ENCODE measurements at regions not wholly inside any gene's neighbourhood (a gene's known extent, or its start where the extent isn't known, plus 50 kb on each side); places are given as distances from the start of the nearest gene placed in this dataset.

DNA sequence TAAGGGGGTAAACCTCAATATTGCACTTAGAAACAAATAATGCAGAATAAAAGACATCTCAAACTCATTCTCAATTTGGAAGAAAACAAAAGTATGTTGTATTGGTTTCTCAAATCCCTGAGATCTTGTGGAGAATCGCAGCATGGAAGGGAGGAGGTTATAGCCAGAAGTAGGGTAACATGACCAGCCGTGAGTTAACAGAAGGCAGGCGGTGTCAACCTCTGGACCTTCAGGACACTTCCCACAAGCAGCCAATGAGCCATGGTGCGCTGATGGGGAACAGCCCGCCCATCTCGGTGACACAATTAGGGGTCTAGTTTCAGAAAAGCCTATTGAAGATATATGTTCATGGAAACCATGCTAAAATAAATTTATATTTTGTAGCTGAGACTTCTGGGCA is 98.4 kb downstream of the ALDH8A1 start:
- peaks cover 35% of the 10 kb centered on the region for H3K4me1 Mint-ChIP-seq
- peaks cover 10% of the 10 kb centered on the region for H3K27me3 Mint-ChIP-seq (ENCODE audit: low read depth, poor library complexity)
- peak overlapping the region; percentile 39 for H3K27ac Mint-ChIP-seq
- TF ChIP-seq, protein P1, sequence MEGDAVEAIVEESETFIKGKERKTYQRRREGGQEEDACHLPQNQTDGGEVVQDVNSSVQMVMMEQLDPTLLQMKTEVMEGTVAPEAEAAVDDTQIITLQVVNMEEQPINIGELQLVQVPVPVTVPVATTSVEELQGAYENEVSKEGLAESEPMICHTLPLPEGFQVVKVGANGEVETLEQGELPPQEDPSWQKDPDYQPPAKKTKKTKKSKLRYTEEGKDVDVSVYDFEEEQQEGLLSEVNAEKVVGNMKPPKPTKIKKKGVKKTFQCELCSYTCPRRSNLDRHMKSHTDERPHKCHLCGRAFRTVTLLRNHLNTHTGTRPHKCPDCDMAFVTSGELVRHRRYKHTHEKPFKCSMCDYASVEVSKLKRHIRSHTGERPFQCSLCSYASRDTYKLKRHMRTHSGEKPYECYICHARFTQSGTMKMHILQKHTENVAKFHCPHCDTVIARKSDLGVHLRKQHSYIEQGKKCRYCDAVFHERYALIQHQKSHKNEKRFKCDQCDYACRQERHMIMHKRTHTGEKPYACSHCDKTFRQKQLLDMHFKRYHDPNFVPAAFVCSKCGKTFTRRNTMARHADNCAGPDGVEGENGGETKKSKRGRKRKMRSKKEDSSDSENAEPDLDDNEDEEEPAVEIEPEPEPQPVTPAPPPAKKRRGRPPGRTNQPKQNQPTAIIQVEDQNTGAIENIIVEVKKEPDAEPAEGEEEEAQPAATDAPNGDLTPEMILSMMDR (IDR thresholded peaks at IDR 0.05): no peak
- peak; percentile 14 for DNase-seq
- no peak overlapping the region for H3K4me3 Mint-ChIP-seq
- H3K9me3 Mint-ChIP-seq: no peaks in the 10 kb centered on the region
- H3K36me3 Mint-ChIP-seq (ENCODE audit: low read depth): no peaks in the 10 kb centered on the region

DNA sequence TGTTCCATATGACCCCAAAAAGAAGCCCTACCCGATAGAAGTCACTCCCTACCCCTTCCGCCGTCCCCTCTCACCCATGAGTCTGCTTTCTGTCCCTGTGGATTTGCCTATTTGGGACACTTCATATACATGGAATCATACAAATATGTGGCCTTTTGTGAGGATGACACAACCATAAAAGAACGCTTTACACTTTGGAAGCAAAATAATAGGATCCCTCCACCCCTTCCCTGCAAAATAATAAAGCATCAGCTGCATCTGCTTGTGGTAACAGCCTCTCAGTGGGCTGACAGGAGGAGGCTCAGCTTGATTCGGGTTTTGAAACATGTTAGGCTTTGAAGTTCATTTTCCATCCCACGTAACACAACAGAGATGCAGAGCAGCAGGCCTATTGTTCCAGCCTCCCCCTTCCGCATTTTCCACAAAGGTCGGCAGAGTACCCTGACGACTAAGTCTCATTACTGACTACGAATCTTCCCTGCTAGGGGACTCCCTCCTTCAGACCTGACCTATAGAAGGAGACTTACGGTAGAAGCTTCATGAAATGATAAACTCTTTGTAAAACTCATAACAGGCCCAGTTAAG is 99.1 kb downstream of the ALDH8A1 start:
- Mint-ChIP-seq H3K4me3 (no peak overlapping the region), H3K27me3 (ENCODE audit: low read depth, poor library complexity) (peaks cover 10% of the 10 kb centered on the region), H3K36me3 (ENCODE audit: low read depth) (no peaks in the 10 kb centered on the region), H3K9me3 (no peaks in the 10 kb centered on the region), H3K4me1 (peaks cover 35% of the 10 kb centered on the region), H3K27ac (no peak overlapping the region)
- DNase-seq: no peak
- TF ChIP-seq, protein P1 (IDR thresholded peaks at IDR 0.05): no peak

DNA sequence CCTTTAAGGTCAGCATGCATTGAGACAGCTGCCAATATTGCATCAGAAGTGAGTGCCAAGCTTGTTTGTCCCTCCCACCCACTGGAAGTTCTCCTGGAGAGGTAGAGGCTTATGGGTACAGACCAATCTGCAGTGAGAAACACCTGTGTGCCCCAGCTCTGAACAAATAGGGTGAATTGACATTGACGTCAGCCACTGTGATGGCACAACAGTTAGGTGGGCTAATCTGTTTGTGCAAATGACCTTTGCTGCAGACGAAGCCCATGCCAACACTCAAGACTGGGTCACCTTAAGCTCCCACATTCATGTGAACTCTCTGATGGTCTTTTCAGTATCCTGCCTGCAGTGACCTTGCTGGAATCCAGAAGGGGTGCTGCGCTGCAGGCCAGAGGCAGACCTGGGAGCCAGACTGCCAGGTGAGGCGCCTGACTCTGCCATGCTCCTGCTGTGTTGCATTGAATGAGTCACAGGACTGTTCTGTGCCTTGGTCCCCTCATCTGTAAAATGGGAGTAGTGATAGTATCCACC is 99.9 kb downstream of the ALDH8A1 start:
- H3K36me3 Mint-ChIP-seq (ENCODE audit: low read depth): no peaks in the 10 kb centered on the region
- DNase-seq: no peak
- H3K27me3 Mint-ChIP-seq (ENCODE audit: low read depth, poor library complexity): peaks cover 10% of the 10 kb centered on the region
- H3K27ac Mint-ChIP-seq: no peak overlapping the region
- H3K4me3 Mint-ChIP-seq: no peak overlapping the region
- TF ChIP-seq, protein P1 (IDR thresholded peaks at IDR 0.05): no peak
- no peaks in the 10 kb centered on the region for H3K9me3 Mint-ChIP-seq
- peaks cover 35% of the 10 kb centered on the region for H3K4me1 Mint-ChIP-seq

DNA sequence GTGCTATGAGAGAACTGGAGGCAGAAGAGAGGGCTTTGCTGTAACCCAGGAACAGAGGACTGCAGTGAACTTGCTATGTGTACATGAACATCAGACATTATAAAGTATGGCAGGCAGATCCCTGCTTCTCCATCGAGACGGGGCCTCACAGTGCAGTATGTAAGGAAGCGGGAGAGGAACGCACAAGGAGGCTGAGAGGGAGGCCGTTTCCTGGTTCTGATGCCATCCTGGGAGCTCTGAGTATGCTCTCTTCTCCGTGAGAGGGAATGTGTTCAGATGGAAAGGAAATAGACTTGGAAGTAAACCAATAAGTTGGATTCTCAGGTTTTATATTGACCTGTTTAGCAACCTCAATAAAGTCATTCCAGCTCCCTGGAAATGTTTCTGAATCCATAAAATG is 101.8 kb downstream of the ALDH8A1 start:
- TF ChIP-seq, protein P1 (IDR thresholded peaks at IDR 0.05): no peak
- Mint-ChIP-seq H3K27ac (peak overlapping the region; percentile 55), H3K4me1 (peaks cover 21% of the 10 kb centered on the region), H3K36me3 (ENCODE audit: low read depth) (no peaks in the 10 kb centered on the region), H3K4me3 (no peak overlapping the region), H3K9me3 (no peaks in the 10 kb centered on the region), H3K27me3 (ENCODE audit: low read depth, poor library complexity) (peaks cover 13% of the 10 kb centered on the region)
- DNase-seq: no peak

DNA sequence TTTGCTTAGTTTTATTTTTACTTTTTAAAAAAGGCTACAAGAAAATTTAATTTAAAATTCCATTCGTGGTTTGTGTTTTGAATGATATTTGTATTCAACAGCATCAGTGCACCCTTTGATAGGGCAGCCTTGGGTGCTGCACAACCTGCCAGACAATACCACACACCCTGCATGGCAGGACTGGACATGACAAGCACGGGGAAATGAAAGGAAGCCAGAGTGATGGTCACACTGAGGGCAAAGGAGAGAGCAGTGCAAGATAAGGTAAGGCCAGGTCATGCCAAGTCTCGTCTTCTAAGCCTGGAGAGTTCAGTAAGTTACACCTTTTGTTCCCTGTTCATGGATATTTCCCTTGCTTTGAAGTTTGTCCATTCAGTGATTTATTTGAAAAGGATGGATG is 103.0 kb downstream of the ALDH8A1 start:
- DNase-seq: no peak
- Mint-ChIP-seq H3K36me3 (ENCODE audit: low read depth) (no peaks in the 10 kb centered on the region), H3K27ac (no peak overlapping the region), H3K4me1 (peaks cover 14% of the 10 kb centered on the region), H3K27me3 (ENCODE audit: low read depth, poor library complexity) (peaks cover 13% of the 10 kb centered on the region), H3K4me3 (no peak overlapping the region), H3K9me3 (no peaks in the 10 kb centered on the region)
- TF ChIP-seq, protein P1 (IDR thresholded peaks at IDR 0.05): no peak

DNA sequence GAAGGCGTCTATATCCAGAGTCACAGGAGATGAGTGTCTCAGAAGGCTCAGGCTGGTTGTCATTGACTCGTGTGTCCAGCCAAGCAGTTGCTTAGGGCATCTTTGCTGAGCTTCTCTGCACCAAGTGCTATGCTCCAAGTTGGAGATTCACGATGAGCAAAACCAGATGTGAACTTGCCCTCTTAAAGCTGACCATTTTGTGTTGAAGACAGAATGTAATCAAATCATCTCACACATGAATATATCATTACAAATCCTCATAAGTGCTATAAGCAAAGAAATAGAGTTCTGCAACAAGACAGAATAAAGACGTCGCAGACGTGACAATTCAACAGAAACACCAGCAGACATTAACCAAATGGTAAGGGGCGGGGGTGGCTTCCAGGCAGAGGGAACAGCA is 103.9 kb downstream of the ALDH8A1 start:
- peaks cover 17% of the 10 kb centered on the region for H3K27me3 Mint-ChIP-seq (ENCODE audit: low read depth, poor library complexity)
- H3K27ac Mint-ChIP-seq: no peak overlapping the region
- H3K4me1 Mint-ChIP-seq: peaks cover 6% of the 10 kb centered on the region
- H3K4me3 Mint-ChIP-seq: no peak overlapping the region
- H3K36me3 Mint-ChIP-seq (ENCODE audit: low read depth): no peaks in the 10 kb centered on the region
- H3K9me3 Mint-ChIP-seq: no peaks in the 10 kb centered on the region
- DNase-seq: no peak
- TF ChIP-seq, protein P1 (IDR thresholded peaks at IDR 0.05): no peak
